ENCODE measurements at regions not wholly inside any gene's neighbourhood (a gene's known extent, or its start where the extent isn't known, plus 50 kb on each side); places are given as distances from the start of the nearest gene placed in this dataset.

DNA sequence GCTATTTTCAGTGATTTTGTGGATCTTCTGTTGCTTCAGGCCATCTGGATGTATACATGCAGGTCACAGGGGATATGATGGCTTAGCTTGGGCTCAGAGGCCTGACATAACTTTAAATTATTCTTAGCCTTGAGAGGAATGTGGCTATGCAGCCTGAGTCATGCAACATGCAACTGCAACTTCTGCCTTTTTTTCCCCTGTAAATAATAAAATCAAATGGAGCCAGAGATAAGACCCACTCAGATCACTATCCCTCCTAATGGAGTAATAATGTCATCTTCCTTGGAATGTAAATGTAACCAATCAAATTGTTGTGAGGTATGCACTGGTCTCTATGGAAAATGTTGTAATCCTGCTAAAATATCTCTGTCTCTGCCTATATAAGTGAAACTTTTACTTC lies 54.9 kb downstream of the MAGEB17 start:
- no peak overlapping the region for H3K27ac ChIP-seq (ENCODE audit: low read depth, low read length)
- H3K9me3 ChIP-seq (ENCODE audit: control insufficient read depth in 1 of 2, low read length in 2 of 2): no peaks in the 10 kb centered on the region
- ChIA-PET POLR2A (ENCODE audit: partially characterized antibody) (no interaction called here), CTCF (ENCODE audit: partially characterized antibody) (no interaction called here)
- H3K4me3 ChIP-seq (ENCODE audit: low read length in 2 of 2): no peak overlapping the region
- H3K36me3 Mint-ChIP-seq: no peaks in the 10 kb centered on the region
- DNase-seq: no peak
- intact Hi-C loops (cut with micrococcal nuclease): no loop called here
- no peaks in the 10 kb centered on the region for H3K4me1 Mint-ChIP-seq
- no peak overlapping the region for H3K4me3 Mint-ChIP-seq
- no peaks in the 10 kb centered on the region for H3K36me3 ChIP-seq (ENCODE audit: insufficient read depth, low read length)
- peaks cover 0 to 1% of the 10 kb centered on the region in 2 donors for H3K27me3 Mint-ChIP-seq
- no peaks in the 10 kb centered on the region for H3K4me1 ChIP-seq (ENCODE audit: insufficient read depth, low read length)
- H3K9me3 Mint-ChIP-seq: peaks cover 0 to 14% (median 8%) of the 10 kb centered on the region in 8 donors
- no peaks in the 10 kb centered on the region for H3K27me3 ChIP-seq (ENCODE audit: insufficient read depth, low read length)
- no peak overlapping the region for H3K27ac Mint-ChIP-seq

DNA sequence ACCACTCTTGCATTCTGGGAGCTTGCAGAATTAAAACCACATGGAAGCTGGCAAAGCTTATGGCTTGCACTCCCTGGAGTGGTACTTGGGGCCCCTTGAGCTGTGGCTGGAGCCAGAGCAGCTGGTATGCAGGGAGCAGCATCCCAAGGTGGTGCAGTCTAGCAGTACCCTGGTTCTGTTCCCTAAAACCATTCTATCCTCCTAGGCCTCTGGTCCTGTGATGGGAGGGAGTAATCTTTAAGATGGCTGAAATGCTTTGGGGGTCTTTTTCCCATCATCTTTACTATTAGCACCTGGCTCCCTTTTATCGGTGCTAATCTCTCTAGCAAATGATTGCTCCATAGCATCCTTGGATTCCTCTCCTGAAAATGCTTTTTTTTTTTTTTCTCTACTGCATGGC lies 56.1 kb downstream of the MAGEB17 start:
- intact Hi-C loops (cut with micrococcal nuclease): no loop called here
- ChIA-PET POLR2A (ENCODE audit: partially characterized antibody) (no interaction called here), CTCF (ENCODE audit: partially characterized antibody) (no interaction called here)
- Histone ChIP-seq H3K9me3 (ENCODE audit: control insufficient read depth in 1 of 2, low read length in 2 of 2) (no peaks in the 10 kb centered on the region), H3K36me3 (ENCODE audit: insufficient read depth, low read length) (no peaks in the 10 kb centered on the region), H3K4me3 (ENCODE audit: low read length in 2 of 2) (no peak overlapping the region), H3K27ac (ENCODE audit: low read depth, low read length) (no peak overlapping the region), H3K4me1 (ENCODE audit: insufficient read depth, low read length) (no peaks in the 10 kb centered on the region), H3K27me3 (ENCODE audit: insufficient read depth, low read length) (no peaks in the 10 kb centered on the region)
- no peak overlapping the region for H3K27ac Mint-ChIP-seq
- H3K4me3 Mint-ChIP-seq: no peak overlapping the region
- DNase-seq: no peak
- H3K4me1 Mint-ChIP-seq: no peaks in the 10 kb centered on the region
- H3K36me3 Mint-ChIP-seq: no peaks in the 10 kb centered on the region
- H3K9me3 Mint-ChIP-seq: peaks cover 0 to 14% (median 8%) of the 10 kb centered on the region in 8 donors
- peaks cover 0 to 1% of the 10 kb centered on the region in 2 donors for H3K27me3 Mint-ChIP-seq

DNA sequence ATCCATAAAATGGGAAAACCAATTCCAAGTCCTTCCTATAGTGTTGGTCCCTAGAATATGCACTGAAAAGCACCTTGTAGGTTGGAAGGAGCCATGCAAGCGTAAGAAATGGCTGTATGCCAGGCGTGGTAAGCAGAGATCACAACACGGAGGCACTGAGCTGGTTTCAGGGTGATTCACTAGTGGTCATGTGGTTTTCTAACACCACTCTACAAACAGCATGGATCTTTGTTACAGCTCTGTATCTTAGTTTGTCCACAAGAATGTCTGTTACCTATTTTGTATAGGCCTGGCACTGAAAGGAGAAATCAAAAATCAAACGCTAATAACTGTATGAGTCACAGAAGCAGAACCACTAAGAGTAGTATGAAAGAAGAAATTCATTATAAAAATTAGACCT lies 71.9 kb downstream of the MAGEB17 start:
- H3K27me3 ChIP-seq (ENCODE audit: insufficient read depth, low read length): no peaks in the 10 kb centered on the region
- H3K27ac ChIP-seq (ENCODE audit: low read depth, low read length): no peak overlapping the region
- no peaks in the 10 kb centered on the region for H3K36me3 Mint-ChIP-seq
- H3K27ac Mint-ChIP-seq: no peak overlapping the region
- H3K9me3 Mint-ChIP-seq: peaks cover 0 to 2% (median 0%) of the 10 kb centered on the region in 8 donors
- H3K36me3 ChIP-seq (ENCODE audit: insufficient read depth, low read length): no peaks in the 10 kb centered on the region
- DNase-seq: no peak
- H3K9me3 ChIP-seq (ENCODE audit: control insufficient read depth in 1 of 2, low read length in 2 of 2): no peaks in the 10 kb centered on the region
- intact Hi-C loops (cut with micrococcal nuclease): no loop called here
- H3K4me3 ChIP-seq (ENCODE audit: low read length in 2 of 2): no peak overlapping the region
- POLR2A ChIA-PET (ENCODE audit: partially characterized antibody): no interaction called here
- H3K4me3 Mint-ChIP-seq: no peak overlapping the region
- CTCF ChIA-PET (ENCODE audit: partially characterized antibody): no interaction called here
- H3K4me1 Mint-ChIP-seq: no peaks in the 10 kb centered on the region
- no peaks in the 10 kb centered on the region for H3K4me1 ChIP-seq (ENCODE audit: insufficient read depth, low read length)
- peaks cover 3 to 5% of the 10 kb centered on the region in 2 donors for H3K27me3 Mint-ChIP-seq

DNA sequence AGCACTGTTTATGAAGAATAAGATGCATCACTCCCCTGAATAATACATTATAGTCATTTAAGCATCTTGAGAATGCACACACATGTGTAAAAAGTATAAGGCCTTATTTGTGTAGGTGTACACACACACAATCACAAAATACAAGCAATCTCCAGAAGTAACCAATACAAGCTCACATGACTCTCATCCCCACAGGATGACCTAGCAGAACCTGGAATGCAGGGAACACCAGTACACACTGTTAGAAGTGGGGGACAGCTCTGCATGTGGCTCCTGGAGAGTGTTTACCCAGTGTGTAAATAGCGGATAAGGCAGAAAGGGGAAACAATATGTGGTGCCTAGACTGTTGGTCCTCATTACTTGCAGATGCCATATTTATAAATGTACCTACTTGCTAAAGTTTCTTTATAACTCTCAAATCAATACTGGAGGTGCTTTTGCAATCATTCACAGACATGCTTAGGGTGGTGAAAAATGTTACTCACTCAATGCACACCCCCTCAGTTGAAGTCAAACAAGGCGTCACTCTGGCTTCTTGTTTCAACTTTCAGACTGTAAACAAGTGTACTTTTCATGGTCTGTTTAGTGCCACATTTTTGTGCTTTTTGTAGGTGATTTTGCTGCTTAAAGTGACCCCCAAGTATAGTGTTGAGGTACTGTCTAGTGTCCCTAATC lies 73.1 kb downstream of the MAGEB17 start:
- Histone ChIP-seq H3K27me3 (ENCODE audit: insufficient read depth, low read length) (no peaks in the 10 kb centered on the region), H3K36me3 (ENCODE audit: insufficient read depth, low read length) (no peaks in the 10 kb centered on the region), H3K9me3 (ENCODE audit: control insufficient read depth in 1 of 2, low read length in 2 of 2) (no peaks in the 10 kb centered on the region), H3K27ac (ENCODE audit: low read depth, low read length) (no peak overlapping the region), H3K4me3 (ENCODE audit: low read length in 2 of 2) (no peak overlapping the region), H3K4me1 (ENCODE audit: insufficient read depth, low read length) (no peaks in the 10 kb centered on the region)
- ChIA-PET CTCF (ENCODE audit: partially characterized antibody) (no interaction called here), POLR2A (ENCODE audit: partially characterized antibody) (no interaction called here)
- H3K27ac Mint-ChIP-seq: no peak overlapping the region
- peaks cover 1 to 5% of the 10 kb centered on the region in 2 donors for H3K27me3 Mint-ChIP-seq
- H3K9me3 Mint-ChIP-seq: peaks cover 0 to under 1% (median 0%) of the 10 kb centered on the region in 8 donors
- no peak for DNase-seq
- no peaks in the 10 kb centered on the region for H3K4me1 Mint-ChIP-seq
- no peak overlapping the region for H3K4me3 Mint-ChIP-seq
- no peaks in the 10 kb centered on the region for H3K36me3 Mint-ChIP-seq
- intact Hi-C loops (cut with micrococcal nuclease): no loop called here

DNA sequence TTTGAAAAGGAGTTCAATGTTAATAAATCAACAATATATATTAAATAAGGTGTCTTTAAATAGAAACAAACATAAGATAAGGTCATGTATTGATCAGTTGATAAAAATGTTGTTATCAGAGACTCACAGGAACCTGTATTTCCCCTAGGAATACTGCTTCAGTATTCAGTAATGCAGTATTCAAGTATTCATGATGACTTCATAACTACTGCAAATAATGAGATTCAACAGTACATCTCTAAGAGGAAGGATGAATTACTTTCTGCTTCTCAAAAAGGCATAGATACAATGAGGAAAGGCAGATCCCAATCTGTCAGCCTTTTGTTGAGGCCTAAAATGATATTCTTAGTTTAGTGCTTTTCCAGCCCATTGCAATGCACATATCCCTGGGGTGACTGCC lies 73.7 kb downstream of the MAGEB17 start:
- Mint-ChIP-seq H3K9me3 (no peaks in the 10 kb centered on the region), H3K27ac (no peak overlapping the region), H3K4me1 (no peaks in the 10 kb centered on the region), H3K27me3 (peaks cover 1 to 5% of the 10 kb centered on the region in 2 donors), H3K36me3 (no peaks in the 10 kb centered on the region), H3K4me3 (no peak overlapping the region)
- no peak overlapping the region for H3K27ac ChIP-seq (ENCODE audit: low read depth, low read length)
- H3K4me1 ChIP-seq (ENCODE audit: insufficient read depth, low read length): no peaks in the 10 kb centered on the region
- ChIA-PET CTCF (ENCODE audit: partially characterized antibody) (no interaction called here), POLR2A (ENCODE audit: partially characterized antibody) (no interaction called here)
- no peaks in the 10 kb centered on the region for H3K9me3 ChIP-seq (ENCODE audit: control insufficient read depth in 1 of 2, low read length in 2 of 2)
- no peaks in the 10 kb centered on the region for H3K27me3 ChIP-seq (ENCODE audit: insufficient read depth, low read length)
- DNase-seq: no peak
- H3K4me3 ChIP-seq (ENCODE audit: low read length in 2 of 2): no peak overlapping the region
- no peaks in the 10 kb centered on the region for H3K36me3 ChIP-seq (ENCODE audit: insufficient read depth, low read length)
- intact Hi-C loops (cut with micrococcal nuclease): no loop called here

DNA sequence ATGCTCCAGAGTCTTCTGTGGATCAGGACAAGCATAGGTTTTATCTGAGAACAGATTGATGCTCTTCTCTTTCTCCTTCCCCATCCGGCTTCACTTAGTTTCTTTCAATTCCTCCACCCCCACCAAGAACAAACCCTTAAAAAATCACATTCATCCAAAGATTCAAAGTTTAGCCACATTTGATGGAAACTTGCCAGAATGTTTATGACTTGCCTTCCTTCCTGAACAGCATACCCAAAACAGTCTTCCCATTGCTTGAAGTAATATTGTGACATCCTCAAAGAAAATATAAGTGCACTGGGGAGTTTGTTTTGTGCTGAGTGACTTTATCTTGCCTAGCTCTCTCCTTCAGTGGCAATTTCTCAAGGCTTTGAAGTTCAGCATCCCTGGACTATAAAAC lies 83.0 kb downstream of the MAGEB17 start:
- Histone ChIP-seq H3K4me1 (ENCODE audit: insufficient read depth, low read length) (no peaks in the 10 kb centered on the region), H3K9me3 (ENCODE audit: control insufficient read depth in 1 of 2, low read length in 2 of 2) (no peaks in the 10 kb centered on the region), H3K4me3 (ENCODE audit: low read length in 2 of 2) (no peak overlapping the region), H3K27ac (ENCODE audit: low read depth, low read length) (no peak overlapping the region), H3K27me3 (ENCODE audit: insufficient read depth, low read length) (no peaks in the 10 kb centered on the region), H3K36me3 (ENCODE audit: insufficient read depth, low read length) (no peaks in the 10 kb centered on the region)
- DNase-seq: no peak
- ChIA-PET POLR2A (ENCODE audit: partially characterized antibody) (no interaction called here), CTCF (ENCODE audit: partially characterized antibody) (no interaction called here)
- Mint-ChIP-seq H3K27me3 (no peaks in the 10 kb centered on the region), H3K4me3 (no peak overlapping the region), H3K36me3 (no peaks in the 10 kb centered on the region), H3K4me1 (no peaks in the 10 kb centered on the region), H3K27ac (no peak overlapping the region), H3K9me3 (no peaks in the 10 kb centered on the region)
- intact Hi-C loops (cut with micrococcal nuclease): no loop called here

DNA sequence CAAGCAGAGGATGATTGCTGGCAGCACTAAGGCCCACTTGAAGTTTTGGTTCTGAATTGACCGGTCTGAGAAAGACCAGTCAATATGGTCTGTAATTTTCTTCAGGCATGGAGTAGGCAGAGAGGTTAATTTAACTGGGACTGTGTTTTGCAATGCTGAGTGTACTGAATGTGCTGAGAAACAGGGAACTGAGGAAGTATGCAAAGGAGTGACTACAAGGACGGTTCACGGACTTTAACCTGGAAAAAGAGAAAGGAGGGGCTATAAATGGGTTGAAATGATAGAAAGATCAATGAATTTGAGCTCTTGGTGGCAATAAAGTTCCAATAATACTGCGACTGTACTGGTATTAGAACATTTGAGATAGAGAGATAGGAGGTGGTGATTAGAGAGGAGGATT lies 84.5 kb downstream of the MAGEB17 start:
- H3K27me3 ChIP-seq (ENCODE audit: insufficient read depth, low read length): no peaks in the 10 kb centered on the region
- H3K4me1 ChIP-seq (ENCODE audit: insufficient read depth, low read length): no peaks in the 10 kb centered on the region
- ChIA-PET POLR2A (ENCODE audit: partially characterized antibody) (no interaction called here), CTCF (ENCODE audit: partially characterized antibody) (no interaction called here)
- no peak for DNase-seq
- Mint-ChIP-seq H3K36me3 (no peaks in the 10 kb centered on the region), H3K4me1 (no peaks in the 10 kb centered on the region), H3K4me3 (no peak overlapping the region), H3K27ac (no peak overlapping the region), H3K27me3 (no peaks in the 10 kb centered on the region), H3K9me3 (peaks cover 0 to 9% (median 4%) of the 10 kb centered on the region in 8 donors)
- no peaks in the 10 kb centered on the region for H3K9me3 ChIP-seq (ENCODE audit: control insufficient read depth in 1 of 2, low read length in 2 of 2)
- no peaks in the 10 kb centered on the region for H3K36me3 ChIP-seq (ENCODE audit: insufficient read depth, low read length)
- intact Hi-C loops (cut with micrococcal nuclease): no loop called here
- H3K4me3 ChIP-seq (ENCODE audit: low read length in 2 of 2): no peak overlapping the region
- no peak overlapping the region for H3K27ac ChIP-seq (ENCODE audit: low read depth, low read length)

DNA sequence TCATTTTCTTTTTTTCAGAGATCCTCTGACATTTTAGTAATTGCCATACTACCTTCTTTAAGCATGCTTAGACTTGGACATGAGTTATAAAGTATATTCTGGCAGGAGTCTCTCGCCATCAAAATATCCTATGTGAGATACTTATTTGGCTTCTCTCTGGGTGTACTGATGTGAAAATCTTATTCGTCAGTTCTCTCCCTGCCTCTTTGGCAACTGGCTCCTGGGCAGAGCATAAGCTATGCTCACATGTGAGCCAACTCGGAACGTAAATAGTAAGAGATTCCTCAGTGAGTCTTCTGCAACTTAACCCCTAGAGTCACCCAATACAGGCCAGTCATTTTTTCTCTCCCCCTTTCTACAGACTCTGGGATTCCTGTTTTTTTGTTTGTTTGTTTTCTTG lies 91.6 kb downstream of the MAGEB17 start:
- no peaks in the 10 kb centered on the region for H3K36me3 ChIP-seq (ENCODE audit: insufficient read depth, low read length)
- Mint-ChIP-seq H3K4me1 (no peaks in the 10 kb centered on the region), H3K4me3 (no peak overlapping the region), H3K36me3 (no peaks in the 10 kb centered on the region), H3K27me3 (peaks cover 0 to 3% of the 10 kb centered on the region in 2 donors), H3K9me3 (peaks cover 0 to 22% (median 5%) of the 10 kb centered on the region in 8 donors), H3K27ac (no peak overlapping the region)
- H3K4me1 ChIP-seq (ENCODE audit: insufficient read depth, low read length): no peaks in the 10 kb centered on the region
- CTCF ChIA-PET (ENCODE audit: partially characterized antibody): no interaction called here
- no peak for DNase-seq
- no peaks in the 10 kb centered on the region for H3K9me3 ChIP-seq (ENCODE audit: control insufficient read depth in 1 of 2, low read length in 2 of 2)
- no peaks in the 10 kb centered on the region for H3K27me3 ChIP-seq (ENCODE audit: insufficient read depth, low read length)
- H3K27ac ChIP-seq (ENCODE audit: low read depth, low read length): no peak overlapping the region
- intact Hi-C loops (cut with micrococcal nuclease): no loop called here
- POLR2A ChIA-PET (ENCODE audit: partially characterized antibody): no interaction called here
- H3K4me3 ChIP-seq (ENCODE audit: low read length in 2 of 2): no peak overlapping the region
